ENCODE measurements at regions not wholly inside any gene's neighbourhood (a gene's known extent, or its start where the extent isn't known, plus 50 kb on each side); places are given as distances from the start of the nearest gene placed in this dataset.

- TF ChIP-seq ATF2 (CRISPR knock-in tag; IDR thresholded peaks at IDR 0.05; ENCODE audit: borderline replicate concordance, low read depth) = no peak
- TF ChIP-seq NR1H2 (CRISPR knock-in tag; IDR thresholded peaks at IDR 0.05) = no peak
- TF ChIP-seq USF1 (CRISPR knock-in tag; IDR thresholded peaks at IDR 0.05) = no peak
- TF ChIP-seq NFATC4 (CRISPR knock-in tag; IDR thresholded peaks at IDR 0.05) = no peak
- no peak for TF ChIP-seq ERG (CRISPR knock-in tag; IDR thresholded peaks at IDR 0.05)
- TF ChIP-seq ZNF512 (CRISPR knock-in tag; IDR thresholded peaks at IDR 0.05; ENCODE audit: borderline replicate concordance) = no peak
- no peak for TF ChIP-seq NR3C1 (CRISPR knock-in tag; conservative IDR thresholded peaks at IDR 0.05; ENCODE audit: low read depth)
- TF ChIP-seq HMGA2 (CRISPR knock-in tag; IDR thresholded peaks at IDR 0.05) = no peak
- no peak for TF ChIP-seq ZNF138 (CRISPR knock-in tag; conservative IDR thresholded peaks at IDR 0.05)
- no peak for TF ChIP-seq FOXJ3 (CRISPR knock-in tag; IDR thresholded peaks at IDR 0.05; ENCODE audit: borderline replicate concordance)
- TF ChIP-seq ZNF532 (CRISPR knock-in tag; IDR thresholded peaks at IDR 0.05; ENCODE audit: borderline replicate concordance) = no peak
- TF ChIP-seq ZBTB43 (CRISPR knock-in tag; IDR thresholded peaks at IDR 0.05) = no peak
- no peak for TF ChIP-seq TP53 (CRISPR knock-in tag; IDR thresholded peaks at IDR 0.05)
Observed at GRCh38 chr13:89163096-89163495, 1491.9 kb downstream of the SLITRK5 start (continued).

GRCh38 chr13:89165685-89166084, 1494.5 kb downstream of the SLITRK5 start:
- POLR2A ChIA-PET = interaction anchor here (0.6 kb wide), 1 partner anchor 1446 kb away, joined by 3 read pairs; no protein-coding TSS in a partner anchor
- CTCF ChIA-PET = no interaction called here
- no peaks in the 10 kb centered on the region for H3K9me3 Mint-ChIP-seq
- no peak for DNase-seq (ENCODE audit: low spot score)
- no peaks in the 10 kb centered on the region for H3K4me1 Mint-ChIP-seq
- H3K36me3 Mint-ChIP-seq = no peaks in the 10 kb centered on the region
- ATAC-seq = no peak
- H3K27me3 Mint-ChIP-seq (ENCODE audit: low read depth) = no peaks in the 10 kb centered on the region
- no peak overlapping the region for H3K27ac Mint-ChIP-seq
- H3K4me3 Mint-ChIP-seq = no peak overlapping the region
- TF ChIP-seq GRHL2 (CRISPR knock-in tag; IDR thresholded peaks at IDR 0.05; ENCODE audit: insufficient replicate concordance, severe bottlenecking) (no peak), NFATC4 (CRISPR knock-in tag; IDR thresholded peaks at IDR 0.05) (no peak), ZNF425 (CRISPR knock-in tag; conservative IDR thresholded peaks at IDR 0.05) (no peak), STAT6 (CRISPR knock-in tag; conservative IDR thresholded peaks at IDR 0.05; ENCODE audit: low read depth) (no peak), SMAD4 (CRISPR knock-in tag; IDR thresholded peaks at IDR 0.05) (no peak), IRF1 (CRISPR knock-in tag; IDR thresholded peaks at IDR 0.05) (no peak), RORB (CRISPR knock-in tag; IDR thresholded peaks at IDR 0.05) (no peak), FOXK1 (CRISPR knock-in tag; IDR thresholded peaks at IDR 0.05) (no peak), FOXJ3 (CRISPR knock-in tag; IDR thresholded peaks at IDR 0.05; ENCODE audit: borderline replicate concordance) (no peak)
